ENCODE measurements at regions not wholly inside any gene's neighbourhood (a gene's known extent, or its start where the extent isn't known, plus 50 kb on each side); places are given as distances from the start of the nearest gene placed in this dataset.

DNA sequence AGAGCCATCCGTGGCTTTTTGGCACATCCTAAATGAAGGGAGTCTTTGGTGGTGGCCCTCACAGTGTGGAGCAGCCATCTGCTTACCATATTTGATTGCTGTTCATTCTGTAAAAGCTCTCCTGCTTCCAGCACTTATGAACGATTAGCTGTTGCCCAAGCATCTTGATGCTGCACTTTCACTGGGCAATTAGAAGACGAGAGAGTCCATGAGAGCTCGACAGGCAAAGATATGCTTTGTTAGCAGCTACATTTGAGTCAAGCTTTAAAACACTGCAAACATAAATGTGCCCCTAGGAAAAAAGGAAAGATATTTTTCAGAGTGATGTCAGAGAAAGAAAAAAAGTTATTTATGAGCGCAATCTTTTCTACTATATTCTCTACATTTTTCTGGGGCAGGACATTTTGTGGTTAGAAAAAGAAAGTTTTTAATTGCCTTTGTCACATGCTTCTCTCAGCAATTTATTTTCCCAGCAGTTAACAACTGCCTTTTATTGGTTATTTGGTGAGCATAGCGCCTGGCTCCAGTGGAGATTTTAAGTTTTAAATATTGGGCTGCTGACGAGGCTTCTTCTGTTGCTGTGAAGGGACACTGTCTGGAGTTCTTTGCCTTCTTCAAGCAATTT lies 468.4 kb downstream of the C3orf38 start:
- Histone ChIP-seq H3K9me3 (ENCODE audit: low read length) (no peaks in the 10 kb centered on the region), H3K4me3 (ENCODE audit: low read length) (no peak overlapping the region), H3K4me1 (ENCODE audit: insufficient read depth, low read length) (no peaks in the 10 kb centered on the region), H2AFZ (ENCODE audit: low read depth, low read length) (no peak overlapping the region), H3K27me3 (ENCODE audit: insufficient read depth, low read length) (no peaks in the 10 kb centered on the region), H3K36me3 (ENCODE audit: insufficient read depth, low read length) (no peaks in the 10 kb centered on the region)

DNA sequence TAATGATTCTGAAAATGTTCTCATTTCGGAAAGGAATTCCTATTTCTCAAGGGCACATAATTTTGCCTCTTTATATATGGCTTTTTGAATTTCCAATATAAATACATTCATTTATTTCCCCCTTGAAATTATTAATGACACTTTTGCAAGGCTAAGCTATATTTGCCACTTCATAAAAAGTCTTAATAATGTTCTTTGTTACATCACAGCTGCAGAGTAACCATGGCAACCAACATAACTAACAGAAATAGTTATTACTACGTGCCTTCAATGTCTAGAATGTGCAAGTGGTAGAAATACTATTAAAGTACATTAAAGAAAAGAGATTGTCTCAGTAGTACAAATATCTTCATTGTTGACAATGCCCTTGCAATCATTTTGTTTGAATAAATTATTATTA lies 471.8 kb downstream of the C3orf38 start:
- Histone ChIP-seq H2AFZ (ENCODE audit: low read depth, low read length) (no peak overlapping the region), H3K4me1 (ENCODE audit: insufficient read depth, low read length) (no peaks in the 10 kb centered on the region), H3K27me3 (ENCODE audit: insufficient read depth, low read length) (no peaks in the 10 kb centered on the region), H3K36me3 (ENCODE audit: insufficient read depth, low read length) (no peaks in the 10 kb centered on the region), H3K9me3 (ENCODE audit: low read length) (no peaks in the 10 kb centered on the region), H3K4me3 (ENCODE audit: low read length) (no peak overlapping the region)

DNA sequence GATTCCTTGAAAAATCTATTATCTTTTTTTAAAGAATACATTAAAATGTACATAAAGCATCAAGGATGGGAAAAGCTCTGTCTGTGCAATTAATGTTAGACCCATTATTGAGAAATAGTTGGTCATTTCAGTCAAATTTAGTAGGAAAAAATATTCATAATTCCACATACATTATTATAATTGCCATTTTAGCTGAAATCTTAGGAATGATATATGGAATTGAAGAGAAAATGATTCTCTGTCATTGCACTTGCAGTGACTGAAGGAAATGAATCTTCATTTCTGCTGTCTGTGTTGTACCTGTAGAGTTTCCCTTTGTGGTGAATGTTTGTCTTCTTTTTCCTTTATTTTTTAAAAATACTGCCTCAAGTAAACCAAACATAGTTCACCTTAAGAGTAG lies 473.9 kb downstream of the C3orf38 start:
- H3K4me3 ChIP-seq (ENCODE audit: low read length), result no peak overlapping the region
- no peaks in the 10 kb centered on the region for H3K4me1 ChIP-seq (ENCODE audit: insufficient read depth, low read length)
- H3K9me3 ChIP-seq (ENCODE audit: low read length), result no peaks in the 10 kb centered on the region
- H2AFZ ChIP-seq (ENCODE audit: low read depth, low read length), result no peak overlapping the region
- no peaks in the 10 kb centered on the region for H3K36me3 ChIP-seq (ENCODE audit: insufficient read depth, low read length)
- H3K27me3 ChIP-seq (ENCODE audit: insufficient read depth, low read length), result no peaks in the 10 kb centered on the region

DNA sequence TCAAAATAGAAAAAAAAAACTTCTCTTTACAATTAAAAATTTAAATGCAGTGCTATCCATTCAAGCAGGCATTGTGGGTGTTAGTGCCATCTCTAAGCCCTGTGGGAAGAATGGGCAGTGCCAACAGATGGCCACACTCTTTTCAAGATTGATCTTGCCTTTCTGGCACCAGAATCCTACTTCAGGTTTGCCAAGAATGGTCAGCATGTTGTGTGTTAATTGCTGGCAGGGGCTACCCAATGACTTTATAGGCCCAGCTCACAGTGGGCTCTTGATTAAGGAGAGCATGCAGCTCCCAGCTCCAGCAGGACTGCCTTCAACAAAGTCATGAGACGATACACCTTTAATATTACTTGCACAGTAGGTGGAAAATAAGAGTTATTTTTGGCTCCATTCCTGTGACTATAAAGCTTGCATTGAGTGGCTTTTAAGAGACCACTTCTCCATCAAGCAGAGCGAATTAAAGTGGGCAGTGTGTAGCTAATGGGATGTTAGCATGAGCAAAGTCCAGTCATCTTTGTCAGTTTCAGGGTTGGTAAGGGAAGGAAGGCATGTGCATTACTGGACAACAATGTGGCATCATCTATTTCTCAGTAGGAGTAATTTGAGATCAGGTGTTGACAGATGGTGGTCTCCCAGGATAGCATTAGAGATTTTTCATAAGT lies 476.8 kb downstream of the C3orf38 start:
- no peaks in the 10 kb centered on the region for H3K4me1 ChIP-seq (ENCODE audit: insufficient read depth, low read length)
- H3K9me3 ChIP-seq (ENCODE audit: low read length), result no peaks in the 10 kb centered on the region
- no peaks in the 10 kb centered on the region for H3K36me3 ChIP-seq (ENCODE audit: insufficient read depth, low read length)
- no peak overlapping the region for H3K4me3 ChIP-seq (ENCODE audit: low read length)
- H3K27me3 ChIP-seq (ENCODE audit: insufficient read depth, low read length), result no peaks in the 10 kb centered on the region
- H2AFZ ChIP-seq (ENCODE audit: low read depth, low read length), result no peak overlapping the region

DNA sequence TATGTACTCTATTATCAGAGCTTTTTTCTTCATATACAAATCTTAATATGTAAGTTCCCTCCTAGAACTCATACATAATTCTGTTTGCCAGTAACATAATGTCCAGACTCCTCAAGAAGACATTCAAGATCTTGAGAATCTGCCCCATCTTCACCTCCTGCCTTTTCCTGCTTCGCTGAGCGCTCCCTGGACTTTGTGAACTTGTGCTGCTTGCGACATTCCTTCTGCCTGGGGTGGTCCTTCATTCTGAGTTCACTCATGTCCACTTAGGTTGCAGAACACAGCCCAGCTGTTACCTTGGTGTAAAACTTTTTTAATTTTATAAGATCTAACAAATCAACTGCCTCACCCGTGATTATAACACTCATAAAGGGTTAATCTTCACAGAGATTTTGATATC lies 478.5 kb upstream of the EPHA3 start:
- no peaks in the 10 kb centered on the region for H3K36me3 ChIP-seq (ENCODE audit: insufficient read depth, low read length)
- no peak overlapping the region for H3K4me3 ChIP-seq (ENCODE audit: low read length)
- H3K9me3 ChIP-seq (ENCODE audit: low read length), result no peaks in the 10 kb centered on the region
- H3K4me1 ChIP-seq (ENCODE audit: insufficient read depth, low read length), result no peaks in the 10 kb centered on the region
- H3K27me3 ChIP-seq (ENCODE audit: insufficient read depth, low read length), result no peaks in the 10 kb centered on the region
- H2AFZ ChIP-seq (ENCODE audit: low read depth, low read length), result no peak overlapping the region

DNA sequence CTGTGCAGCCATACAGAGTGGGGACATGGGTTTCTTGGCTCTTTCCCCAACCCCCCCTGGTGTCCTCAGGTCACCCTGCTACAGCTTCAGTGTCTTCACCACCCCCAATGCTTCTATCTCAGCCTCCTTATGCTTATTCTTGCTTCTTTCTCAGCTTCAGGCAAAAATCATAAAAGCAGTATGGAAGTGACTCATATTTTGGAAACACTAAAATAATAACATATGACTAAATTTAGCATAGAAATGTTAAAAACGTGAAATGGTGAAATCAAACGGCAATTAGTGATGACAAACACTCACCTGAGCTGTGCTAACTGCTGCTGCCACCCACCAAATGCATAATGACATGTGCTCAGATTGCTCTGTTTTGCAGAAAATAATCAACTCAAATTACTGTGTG lies 475.2 kb upstream of the EPHA3 start:
- Histone ChIP-seq H3K27me3 (ENCODE audit: insufficient read depth, low read length) (no peaks in the 10 kb centered on the region), H2AFZ (ENCODE audit: low read depth, low read length) (no peak overlapping the region), H3K4me1 (ENCODE audit: insufficient read depth, low read length) (no peaks in the 10 kb centered on the region), H3K36me3 (ENCODE audit: insufficient read depth, low read length) (no peaks in the 10 kb centered on the region), H3K4me3 (ENCODE audit: low read length) (no peak overlapping the region), H3K9me3 (ENCODE audit: low read length) (peaks cover 2% of the 10 kb centered on the region)

DNA sequence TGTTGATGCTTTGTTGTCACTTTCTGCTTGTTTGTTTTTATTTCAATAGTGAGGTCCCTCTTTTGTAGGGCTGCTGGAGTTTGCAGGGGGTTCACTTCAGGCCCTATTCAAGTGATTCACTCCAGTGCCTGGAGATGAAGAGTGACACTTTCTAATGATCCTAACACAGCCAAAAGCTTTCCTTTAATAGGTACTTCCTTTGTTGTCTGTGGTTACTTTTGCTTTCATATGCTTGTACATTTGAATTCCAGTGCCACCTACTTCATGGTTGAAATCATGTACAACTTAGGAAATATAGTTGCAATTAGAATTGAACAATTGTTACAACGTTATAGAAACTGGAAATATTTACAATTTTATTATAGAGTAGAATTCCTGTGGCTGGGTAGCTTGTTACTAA lies 466.8 kb upstream of the EPHA3 start:
- no peak overlapping the region for H3K4me3 ChIP-seq (ENCODE audit: low read length)
- H3K4me1 ChIP-seq (ENCODE audit: insufficient read depth, low read length), result no peaks in the 10 kb centered on the region

DNA sequence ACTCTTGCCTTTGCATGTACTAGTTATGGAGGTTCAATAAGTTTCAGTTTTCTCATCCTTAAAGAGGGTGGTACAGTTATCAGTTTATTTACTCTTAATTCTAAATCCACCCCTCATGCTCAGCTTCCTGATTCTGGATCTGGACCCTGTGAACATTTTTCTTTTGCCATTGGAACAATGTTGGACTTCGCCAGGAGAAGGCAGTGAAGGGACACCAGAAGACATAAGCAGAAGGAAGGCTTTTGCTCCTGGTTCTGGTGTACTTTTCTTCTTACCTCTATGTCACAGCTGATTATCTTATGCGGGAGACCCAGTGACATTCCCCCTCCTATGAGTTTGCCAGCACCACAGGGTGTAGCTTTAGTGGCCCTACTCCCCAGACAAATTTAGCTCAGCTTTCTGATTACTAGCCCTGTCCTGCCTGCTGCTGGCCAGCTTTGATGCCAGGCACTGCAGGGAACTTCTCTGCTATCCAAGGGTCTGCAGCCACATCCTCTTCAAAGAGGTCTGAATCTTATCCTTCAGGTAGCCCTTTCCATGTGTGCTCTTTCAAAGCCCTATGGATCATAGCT lies 466.3 kb upstream of the EPHA3 start:
- Histone ChIP-seq H2AFZ (ENCODE audit: low read depth, low read length) (no peak overlapping the region), H3K36me3 (ENCODE audit: insufficient read depth, low read length) (no peaks in the 10 kb centered on the region), H3K27me3 (ENCODE audit: insufficient read depth, low read length) (no peaks in the 10 kb centered on the region), H3K4me3 (ENCODE audit: low read length) (no peak overlapping the region), H3K9me3 (ENCODE audit: low read length) (no peaks in the 10 kb centered on the region), H3K4me1 (ENCODE audit: insufficient read depth, low read length) (no peaks in the 10 kb centered on the region)

More for the DNA sequence above, 466.8 kb upstream of the EPHA3 start:
- Histone ChIP-seq H2AFZ (ENCODE audit: low read depth, low read length) (no peak overlapping the region), H3K9me3 (ENCODE audit: low read length) (no peaks in the 10 kb centered on the region), H3K36me3 (ENCODE audit: insufficient read depth, low read length) (no peaks in the 10 kb centered on the region), H3K27me3 (ENCODE audit: insufficient read depth, low read length) (no peaks in the 10 kb centered on the region)

DNA sequence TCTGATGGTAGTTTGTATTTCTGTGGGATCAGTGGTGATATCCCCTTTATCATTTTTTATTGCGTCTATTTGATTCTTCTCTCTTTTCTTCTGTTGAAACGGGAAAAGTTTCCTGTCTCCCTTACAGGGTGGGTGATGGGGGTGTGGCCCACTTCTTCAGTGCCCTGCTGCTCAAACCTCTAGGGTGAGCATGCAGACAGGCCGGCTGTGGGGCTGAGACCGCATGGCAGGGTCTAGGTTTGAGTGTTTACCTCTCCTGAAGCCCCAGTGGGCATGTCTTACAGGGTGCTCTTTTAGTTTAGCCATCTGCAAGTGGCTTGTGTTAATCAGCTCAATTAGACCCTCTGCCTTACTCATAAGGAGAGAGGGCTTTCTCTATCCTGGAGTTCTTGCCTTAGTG lies 450.0 kb upstream of the EPHA3 start:
- H3K4me1 ChIP-seq (ENCODE audit: insufficient read depth, low read length), result no peaks in the 10 kb centered on the region
- no peak overlapping the region for H3K4me3 ChIP-seq (ENCODE audit: low read length)
- H3K9me3 ChIP-seq (ENCODE audit: low read length), result no peaks in the 10 kb centered on the region
- no peak overlapping the region for H2AFZ ChIP-seq (ENCODE audit: low read depth, low read length)
- H3K27me3 ChIP-seq (ENCODE audit: insufficient read depth, low read length), result no peaks in the 10 kb centered on the region
- H3K36me3 ChIP-seq (ENCODE audit: insufficient read depth, low read length), result no peaks in the 10 kb centered on the region

DNA sequence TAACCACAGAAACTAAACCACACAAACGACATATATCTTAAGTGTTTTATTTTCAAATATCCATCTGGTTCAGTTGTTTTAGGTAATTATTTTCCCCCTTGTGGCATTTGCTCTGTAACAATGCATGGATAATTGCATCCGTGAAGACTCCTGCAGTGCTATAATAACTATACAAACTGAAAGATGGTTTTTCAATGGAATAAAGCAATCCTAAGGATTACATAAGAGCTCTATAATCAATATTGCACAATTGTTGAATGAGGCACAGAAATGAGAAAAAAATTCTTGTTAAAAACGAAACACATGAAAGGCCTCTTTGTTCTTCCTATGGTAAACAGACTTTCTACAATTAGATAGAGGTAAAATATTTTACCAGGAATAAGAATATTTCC lies 446.0 kb upstream of the EPHA3 start:
- no peak overlapping the region for H2AFZ ChIP-seq (ENCODE audit: low read depth, low read length)
- no peaks in the 10 kb centered on the region for H3K9me3 ChIP-seq (ENCODE audit: low read length)
- no peaks in the 10 kb centered on the region for H3K4me1 ChIP-seq (ENCODE audit: insufficient read depth, low read length)
- no peaks in the 10 kb centered on the region for H3K27me3 ChIP-seq (ENCODE audit: insufficient read depth, low read length)
- H3K36me3 ChIP-seq (ENCODE audit: insufficient read depth, low read length), result no peaks in the 10 kb centered on the region
- no peak overlapping the region for H3K4me3 ChIP-seq (ENCODE audit: low read length)

DNA sequence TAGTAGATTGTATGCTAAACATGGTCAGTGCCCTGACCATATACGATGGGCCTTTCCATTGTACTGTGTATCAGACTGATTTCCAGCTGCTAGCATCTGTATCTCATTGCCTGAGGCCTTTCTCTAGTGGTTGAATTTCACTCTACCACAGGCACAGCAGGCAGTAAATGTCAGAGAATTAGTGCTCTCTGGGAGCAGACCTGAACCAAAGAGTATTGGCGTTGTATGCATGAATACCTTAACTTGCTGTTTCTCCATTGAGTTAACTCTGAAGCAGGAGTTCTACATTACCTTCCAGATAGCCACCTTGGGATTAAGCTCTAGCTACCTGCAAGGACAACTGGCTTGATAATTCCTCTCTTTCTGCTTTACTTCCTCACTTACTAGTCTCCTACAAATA lies 439.2 kb upstream of the EPHA3 start:
- Histone ChIP-seq H3K4me1 (ENCODE audit: insufficient read depth, low read length) (no peaks in the 10 kb centered on the region), H3K4me3 (ENCODE audit: low read length) (no peak overlapping the region), H3K27me3 (ENCODE audit: insufficient read depth, low read length) (no peaks in the 10 kb centered on the region), H2AFZ (ENCODE audit: low read depth, low read length) (no peak overlapping the region), H3K36me3 (ENCODE audit: insufficient read depth, low read length) (no peaks in the 10 kb centered on the region), H3K9me3 (ENCODE audit: low read length) (no peaks in the 10 kb centered on the region)

DNA sequence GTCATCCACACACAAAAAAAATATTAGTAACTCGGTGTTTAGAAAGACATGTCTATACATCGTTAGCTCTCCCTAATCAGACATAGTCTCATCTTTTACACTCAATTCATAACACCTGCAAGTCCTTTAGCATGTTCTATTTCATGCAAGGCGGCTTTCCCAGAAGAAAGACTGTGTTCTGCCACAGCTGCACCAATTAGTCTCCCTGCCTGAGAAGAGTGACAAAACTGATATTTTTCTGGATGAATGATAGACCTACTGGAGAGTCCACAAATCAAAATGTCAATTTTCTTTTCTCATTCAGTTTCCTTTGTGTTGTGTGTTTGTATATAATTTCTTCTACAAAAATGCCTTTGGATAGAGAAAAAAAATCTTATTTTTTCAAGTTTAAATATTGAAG lies 435.8 kb upstream of the EPHA3 start:
- H3K27me3 ChIP-seq (ENCODE audit: insufficient read depth, low read length), result no peaks in the 10 kb centered on the region
- no peak overlapping the region for H2AFZ ChIP-seq (ENCODE audit: low read depth, low read length)
- H3K4me1 ChIP-seq (ENCODE audit: insufficient read depth, low read length), result no peaks in the 10 kb centered on the region
- no peak overlapping the region for H3K4me3 ChIP-seq (ENCODE audit: low read length)
- no peaks in the 10 kb centered on the region for H3K36me3 ChIP-seq (ENCODE audit: insufficient read depth, low read length)
- no peaks in the 10 kb centered on the region for H3K9me3 ChIP-seq (ENCODE audit: low read length)

DNA sequence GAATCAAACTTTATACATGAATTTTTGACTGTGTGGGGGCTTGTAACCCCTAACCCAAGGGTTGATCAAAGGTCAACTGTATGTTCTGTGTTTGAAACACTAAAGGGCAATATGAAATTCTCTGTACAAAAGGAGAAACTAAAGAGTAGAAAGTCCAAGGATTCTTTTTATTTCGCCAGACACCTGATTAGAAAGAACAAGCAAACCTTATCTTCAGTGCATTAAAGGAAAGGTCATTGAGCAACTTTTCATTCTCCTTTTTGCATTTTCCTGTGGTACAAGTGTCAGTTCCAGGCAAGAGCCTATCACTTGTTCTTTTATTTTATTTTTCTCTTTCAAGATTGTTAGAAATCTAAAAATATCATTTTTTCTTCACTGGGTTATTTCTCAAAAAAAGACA lies 430.1 kb upstream of the EPHA3 start:
- Histone ChIP-seq H3K27me3 (ENCODE audit: insufficient read depth, low read length) (no peaks in the 10 kb centered on the region), H2AFZ (ENCODE audit: low read depth, low read length) (no peak overlapping the region), H3K4me3 (ENCODE audit: low read length) (no peak overlapping the region), H3K4me1 (ENCODE audit: insufficient read depth, low read length) (no peaks in the 10 kb centered on the region), H3K9me3 (ENCODE audit: low read length) (no peaks in the 10 kb centered on the region), H3K36me3 (ENCODE audit: insufficient read depth, low read length) (no peaks in the 10 kb centered on the region)

DNA sequence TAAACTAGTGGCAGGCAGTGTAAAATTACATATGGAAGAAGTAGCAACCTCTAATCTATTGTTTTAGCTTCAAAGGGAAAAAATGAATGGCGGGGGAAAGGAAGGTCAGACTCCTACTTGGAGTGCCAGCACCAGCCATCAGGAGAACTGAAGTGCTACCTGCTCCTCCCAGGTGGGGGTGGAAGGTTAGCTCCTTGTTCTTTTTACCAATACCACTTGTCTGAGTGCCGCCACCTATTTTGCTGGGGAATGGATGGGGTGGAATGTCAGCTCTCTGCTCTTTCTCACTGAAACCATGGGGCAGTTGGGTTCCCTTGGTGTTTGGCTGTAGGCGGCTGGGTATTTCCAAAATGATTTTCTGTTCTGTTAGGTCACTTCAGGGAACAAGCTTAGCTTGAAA lies 428.7 kb upstream of the EPHA3 start:
- Histone ChIP-seq H3K36me3 (ENCODE audit: insufficient read depth, low read length) (no peaks in the 10 kb centered on the region), H3K4me1 (ENCODE audit: insufficient read depth, low read length) (no peaks in the 10 kb centered on the region), H3K9me3 (ENCODE audit: low read length) (no peaks in the 10 kb centered on the region), H3K4me3 (ENCODE audit: low read length) (no peak overlapping the region), H2AFZ (ENCODE audit: low read depth, low read length) (no peak overlapping the region), H3K27me3 (ENCODE audit: insufficient read depth, low read length) (no peaks in the 10 kb centered on the region)
